Calu3 (cell line): ENCODE measurements at regions not wholly inside any gene's neighbourhood (a gene's known extent, or its start where the extent isn't known, plus 50 kb on each side); places are given as distances from the start of the nearest gene placed in this dataset.

Experiments
- BruUV-seq: library from RNA; stranded (reverse); fragments of 400-500 nt; replicated peaks from 2 replicates; lab custom pipeline; 2021; lab: Mats Ljungman, UMichigan
- CTCF ChIA-PET: fragments of 300-600 bp; sonication (Branson Sonifier 250); formaldehyde crosslinking; loops from one replicate; lab custom pipeline; 2022; ENCODE audit warnings: antibody characterized with exemption; lab: Charles Lee
- DNase-seq: peaks from one replicate; pipeline ENCODE4 v3.0.0; 2022
- H3K27ac Mint-ChIP-seq: one replicate; pipeline ENCODE4 v1.8.0; 2022; ENCODE audit warnings: mixed read lengths; ENCODE audit not compliant: unreplicated experiment
- H3K27me3 Mint-ChIP-seq: one replicate; pipeline ENCODE4 v1.8.0; 2022; ENCODE audit warnings: mixed read lengths; ENCODE audit not compliant: unreplicated experiment
- H3K36me3 Mint-ChIP-seq: one replicate; pipeline ENCODE4 v1.8.0; 2022; ENCODE audit warnings: mild to moderate bottlenecking, moderate library complexity, mixed read lengths; ENCODE audit not compliant: insufficient read depth, unreplicated experiment
- H3K4me1 Mint-ChIP-seq: one replicate; pipeline ENCODE4 v1.8.0; 2022; ENCODE audit warnings: mild to moderate bottlenecking, low read depth, mixed read lengths; ENCODE audit not compliant: unreplicated experiment
- H3K4me3 Mint-ChIP-seq: one replicate; pipeline ENCODE4 v1.8.0; 2022; ENCODE audit warnings: mild to moderate bottlenecking, low read depth, moderate library complexity, mixed read lengths; ENCODE audit not compliant: unreplicated experiment
- H3K9me3 Mint-ChIP-seq: one replicate; pipeline ENCODE4 v1.8.0; 2022; ENCODE audit warnings: low read depth, mixed read lengths; ENCODE audit not compliant: unreplicated experiment
- intact Hi-C: fragments of 100-400 bp; cut with micrococcal nuclease; formaldehyde crosslinking; loops from one replicate; pipeline ENCODE4 v1.10.0; 2022; ENCODE audit not compliant: unreplicated experiment
- TF ChIP-seq, protein P1 (sequence below): fragments of 200-600 bp; IDR thresholded peaks from one replicate; pipeline ENCODE4 v1.8.0; 2022; ENCODE audit warnings: antibody characterized with exemption; ENCODE audit not compliant: unreplicated experiment

DNA sequence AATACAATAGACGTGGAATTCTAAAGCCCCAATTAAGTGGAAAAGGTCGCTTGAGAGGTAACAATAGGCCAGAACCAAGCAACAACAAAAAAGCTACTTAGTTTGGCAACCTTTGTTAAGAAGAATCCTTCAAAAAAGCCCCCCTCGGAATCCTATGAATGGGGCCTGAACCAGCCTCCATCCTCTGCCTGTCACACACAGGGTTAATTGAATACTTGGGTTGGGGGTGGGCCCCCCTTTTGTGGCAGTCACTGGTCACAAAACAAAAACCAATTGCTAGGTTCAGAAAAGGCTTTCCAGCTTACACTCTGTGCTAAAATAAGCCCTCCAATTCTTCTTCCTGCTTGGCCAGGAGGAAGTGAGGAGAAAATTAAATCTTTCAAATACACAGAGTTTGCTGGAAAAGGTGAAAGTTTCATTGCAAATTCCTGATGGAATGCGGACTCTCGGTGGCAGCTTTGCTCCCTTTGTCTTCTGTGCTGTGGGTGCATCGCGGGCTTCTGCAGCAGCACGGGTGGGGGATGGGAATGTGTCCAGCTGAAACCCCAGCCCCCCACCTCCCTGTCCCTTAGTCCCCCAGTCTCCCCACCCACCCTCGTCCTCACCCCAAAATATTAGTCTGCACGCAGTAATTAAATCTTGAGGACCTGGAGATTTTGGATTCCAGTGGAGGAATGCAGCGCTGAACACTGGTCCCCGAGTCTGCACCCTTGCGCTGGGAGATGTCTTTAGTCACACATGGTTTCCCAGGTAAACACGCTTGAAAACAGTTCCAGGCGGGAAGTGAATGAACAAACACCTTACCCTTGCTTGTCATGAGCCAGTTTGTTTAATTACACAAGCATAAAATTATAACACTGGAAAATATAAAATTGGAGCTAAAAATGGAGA is 254.3 kb downstream of the SOX11 start:
- CTCF ChIA-PET, result no interaction called here
- no peaks in the 10 kb centered on the region for H3K36me3 Mint-ChIP-seq
- DNase-seq, result no peak
- intact Hi-C loops, result no loop called here
- H3K4me1 Mint-ChIP-seq, result no peaks in the 10 kb centered on the region
- no peaks in the 10 kb centered on the region for H3K27me3 Mint-ChIP-seq
- no peak overlapping the region for H3K4me3 Mint-ChIP-seq
- TF ChIP-seq, protein P1, sequence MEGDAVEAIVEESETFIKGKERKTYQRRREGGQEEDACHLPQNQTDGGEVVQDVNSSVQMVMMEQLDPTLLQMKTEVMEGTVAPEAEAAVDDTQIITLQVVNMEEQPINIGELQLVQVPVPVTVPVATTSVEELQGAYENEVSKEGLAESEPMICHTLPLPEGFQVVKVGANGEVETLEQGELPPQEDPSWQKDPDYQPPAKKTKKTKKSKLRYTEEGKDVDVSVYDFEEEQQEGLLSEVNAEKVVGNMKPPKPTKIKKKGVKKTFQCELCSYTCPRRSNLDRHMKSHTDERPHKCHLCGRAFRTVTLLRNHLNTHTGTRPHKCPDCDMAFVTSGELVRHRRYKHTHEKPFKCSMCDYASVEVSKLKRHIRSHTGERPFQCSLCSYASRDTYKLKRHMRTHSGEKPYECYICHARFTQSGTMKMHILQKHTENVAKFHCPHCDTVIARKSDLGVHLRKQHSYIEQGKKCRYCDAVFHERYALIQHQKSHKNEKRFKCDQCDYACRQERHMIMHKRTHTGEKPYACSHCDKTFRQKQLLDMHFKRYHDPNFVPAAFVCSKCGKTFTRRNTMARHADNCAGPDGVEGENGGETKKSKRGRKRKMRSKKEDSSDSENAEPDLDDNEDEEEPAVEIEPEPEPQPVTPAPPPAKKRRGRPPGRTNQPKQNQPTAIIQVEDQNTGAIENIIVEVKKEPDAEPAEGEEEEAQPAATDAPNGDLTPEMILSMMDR, result no peak
- H3K27ac Mint-ChIP-seq, result no peak overlapping the region
- BruUV-seq, result no TSS peak
- peaks cover 11% of the 10 kb centered on the region for H3K9me3 Mint-ChIP-seq

DNA sequence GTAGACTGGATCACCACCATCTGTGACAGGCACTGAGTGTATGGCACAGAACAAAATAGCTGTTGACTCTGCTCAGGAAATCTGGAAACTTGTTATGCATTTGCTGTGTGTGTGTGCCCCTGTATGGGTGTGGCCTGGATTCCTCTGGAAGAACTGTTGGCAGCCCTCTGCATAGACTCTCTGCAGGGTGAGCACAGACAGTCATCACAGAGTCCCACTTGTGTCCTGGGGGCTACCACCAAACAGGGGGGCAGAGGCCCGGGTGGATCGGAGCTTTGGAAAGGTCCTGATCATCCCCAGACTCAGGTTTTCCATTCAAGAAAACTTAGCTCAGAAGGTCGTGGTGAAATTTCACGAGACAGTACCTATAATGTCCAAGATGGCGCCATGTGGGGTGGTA is 258.6 kb downstream of the SOX11 start:
- peaks cover 9% of the 10 kb centered on the region for H3K9me3 Mint-ChIP-seq
- H3K27me3 Mint-ChIP-seq, result no peaks in the 10 kb centered on the region
- no peak overlapping the region for H3K4me3 Mint-ChIP-seq
- CTCF ChIA-PET, result no interaction called here
- intact Hi-C loops, result no loop called here
- no peaks in the 10 kb centered on the region for H3K36me3 Mint-ChIP-seq
- TF ChIP-seq, protein P1, result no peak
- H3K4me1 Mint-ChIP-seq, result no peaks in the 10 kb centered on the region
- H3K27ac Mint-ChIP-seq, result no peak overlapping the region
- BruUV-seq, result no TSS peak
- no peak for DNase-seq

DNA sequence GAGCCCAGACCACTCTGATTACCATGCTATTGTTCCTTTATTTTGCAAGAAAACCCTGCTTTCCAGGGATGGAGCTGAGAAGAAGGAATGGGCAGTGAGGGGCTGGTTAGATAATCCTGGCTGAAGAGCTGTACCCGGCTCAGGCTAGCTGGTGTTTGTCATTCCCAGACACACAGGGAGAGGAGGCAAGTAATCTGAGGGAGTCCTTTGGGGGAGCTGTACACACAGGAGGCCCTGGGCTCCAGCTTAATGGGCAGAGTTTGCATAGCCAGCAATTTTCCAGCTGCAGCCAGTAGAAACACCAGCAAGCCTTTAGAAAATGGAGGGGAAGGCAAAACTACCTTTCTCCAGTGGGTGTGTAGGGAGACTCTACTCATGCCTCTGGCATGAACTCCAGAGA is 259.3 kb downstream of the SOX11 start:
- H3K27me3 Mint-ChIP-seq, result no peaks in the 10 kb centered on the region
- H3K4me1 Mint-ChIP-seq, result no peaks in the 10 kb centered on the region
- no peak for DNase-seq
- peaks cover 12% of the 10 kb centered on the region for H3K9me3 Mint-ChIP-seq
- intact Hi-C loops, result no loop called here
- no peak overlapping the region for H3K27ac Mint-ChIP-seq
- H3K4me3 Mint-ChIP-seq, result no peak overlapping the region
- no peaks in the 10 kb centered on the region for H3K36me3 Mint-ChIP-seq
- TF ChIP-seq, protein P1, result no peak
- no TSS peak for BruUV-seq
- CTCF ChIA-PET, result no interaction called here

DNA sequence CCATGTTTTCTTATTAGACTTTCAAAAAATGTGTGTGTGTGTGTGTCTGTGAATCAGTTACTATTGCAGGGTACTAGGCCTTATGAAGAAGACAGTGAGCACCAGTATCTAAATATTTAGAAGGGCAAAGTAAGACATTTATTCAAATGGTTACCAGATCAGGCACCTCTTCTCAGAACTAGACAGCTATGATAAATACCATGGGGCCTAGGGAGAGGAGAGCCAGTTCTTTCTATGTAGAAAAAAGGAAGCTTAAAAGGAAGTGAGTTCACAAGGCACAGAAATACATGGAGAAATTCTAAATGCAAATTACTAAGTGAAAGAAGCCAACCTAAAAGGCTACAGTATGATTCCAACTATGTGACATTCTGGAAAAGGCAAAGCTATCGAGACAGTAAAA is 261.3 kb downstream of the SOX11 start:
- H3K9me3 Mint-ChIP-seq, result peaks cover 14% of the 10 kb centered on the region
- intact Hi-C loops, result no loop called here
- CTCF ChIA-PET, result no interaction called here
- no peaks in the 10 kb centered on the region for H3K27me3 Mint-ChIP-seq
- TF ChIP-seq, protein P1, result no peak
- H3K4me3 Mint-ChIP-seq, result no peak overlapping the region
- no peaks in the 10 kb centered on the region for H3K36me3 Mint-ChIP-seq
- DNase-seq, result no peak
- H3K4me1 Mint-ChIP-seq, result no peaks in the 10 kb centered on the region
- no TSS peak for BruUV-seq
- H3K27ac Mint-ChIP-seq, result no peak overlapping the region
